ENCODE measurements at regions not wholly inside any gene's neighbourhood (a gene's known extent, or its start where the extent isn't known, plus 50 kb on each side); places are given as distances from the start of the nearest gene placed in this dataset.

GRCh38 chr3:135636596-135636995, 328.9 kb upstream of the PPP2R3A start:
- Histone ChIP-seq H3K36me3 (no peaks in the 10 kb centered on the region), H3K27me3 (replicated peaks in 1 of 7) (no peaks in the 10 kb centered on the region), H3K9me3 (no peaks in the 10 kb centered on the region), H3K4me3 (no peak overlapping the region), H3K4me1 (no peaks in the 10 kb centered on the region), H3K27ac (no peak overlapping the region)
- WGBS, 5 donors: 71 to 86% (median 74%) methylated on average over 1 of the region's 1 CpG
- intact Hi-C loops (cut with DNase I; ENCODE audit: low total_unique reads): no loop called here
- DNase-seq: no peak
- TF ChIP-seq, protein P1, sequence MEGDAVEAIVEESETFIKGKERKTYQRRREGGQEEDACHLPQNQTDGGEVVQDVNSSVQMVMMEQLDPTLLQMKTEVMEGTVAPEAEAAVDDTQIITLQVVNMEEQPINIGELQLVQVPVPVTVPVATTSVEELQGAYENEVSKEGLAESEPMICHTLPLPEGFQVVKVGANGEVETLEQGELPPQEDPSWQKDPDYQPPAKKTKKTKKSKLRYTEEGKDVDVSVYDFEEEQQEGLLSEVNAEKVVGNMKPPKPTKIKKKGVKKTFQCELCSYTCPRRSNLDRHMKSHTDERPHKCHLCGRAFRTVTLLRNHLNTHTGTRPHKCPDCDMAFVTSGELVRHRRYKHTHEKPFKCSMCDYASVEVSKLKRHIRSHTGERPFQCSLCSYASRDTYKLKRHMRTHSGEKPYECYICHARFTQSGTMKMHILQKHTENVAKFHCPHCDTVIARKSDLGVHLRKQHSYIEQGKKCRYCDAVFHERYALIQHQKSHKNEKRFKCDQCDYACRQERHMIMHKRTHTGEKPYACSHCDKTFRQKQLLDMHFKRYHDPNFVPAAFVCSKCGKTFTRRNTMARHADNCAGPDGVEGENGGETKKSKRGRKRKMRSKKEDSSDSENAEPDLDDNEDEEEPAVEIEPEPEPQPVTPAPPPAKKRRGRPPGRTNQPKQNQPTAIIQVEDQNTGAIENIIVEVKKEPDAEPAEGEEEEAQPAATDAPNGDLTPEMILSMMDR (IDR thresholded peaks at IDR 0.05 in 8 of 11, conservative IDR thresholded peaks at IDR 0.05 in 3 of 11): no peak
- no peak for TF ChIP-seq POLR2AphosphoS5 (IDR thresholded peaks at IDR 0.05)

DNA sequence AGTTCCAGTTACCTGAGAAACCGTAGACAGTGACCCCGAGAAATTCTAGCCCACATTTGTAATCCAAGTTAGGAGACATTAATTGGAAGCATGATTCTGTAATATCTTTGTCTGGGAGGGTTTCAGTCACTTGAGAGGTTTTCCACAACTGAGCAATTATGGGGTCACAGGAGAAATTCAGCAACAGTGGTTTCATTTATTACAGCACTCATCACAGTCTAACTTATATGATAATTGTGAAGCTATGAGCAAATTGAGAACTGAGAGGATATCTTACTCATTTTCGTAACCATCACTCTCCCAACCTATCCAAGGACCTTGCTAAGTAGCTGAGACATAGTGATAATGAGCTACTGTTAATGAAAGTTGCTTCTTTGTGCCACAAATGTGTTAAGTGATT, 328.5 kb upstream of the PPP2R3A start:
- H3K4me3 ChIP-seq: no peak overlapping the region
- H3K36me3 ChIP-seq: no peaks in the 10 kb centered on the region
- H3K4me1 ChIP-seq: no peaks in the 10 kb centered on the region
- H3K27me3 ChIP-seq (replicated peaks in 1 of 7): no peaks in the 10 kb centered on the region
- TF ChIP-seq, protein P1 (IDR thresholded peaks at IDR 0.05 in 8 of 11, conservative IDR thresholded peaks at IDR 0.05 in 3 of 11): no peak
- no peak for TF ChIP-seq POLR2AphosphoS5 (IDR thresholded peaks at IDR 0.05)
- TF ChIP-seq POLR2A (IDR thresholded peaks at IDR 0.05): no peak
- WGBS, 5 donors: 74 to 83% (median 78%) methylated on average over 3 of the region's 3 CpGs
- intact Hi-C loops (cut with DNase I; ENCODE audit: low total_unique reads): no loop called here
- no peaks in the 10 kb centered on the region for H3K9me3 ChIP-seq
- no peak overlapping the region for H3K27ac ChIP-seq
- no peak for DNase-seq

GRCh38 chr3:135641761-135642160, 323.8 kb upstream of the PPP2R3A start:
- DNase-seq: no peak
- intact Hi-C loops (cut with DNase I; ENCODE audit: low total_unique reads): no loop called here
- TF ChIP-seq, protein P1 (IDR thresholded peaks at IDR 0.05 in 8 of 11, conservative IDR thresholded peaks at IDR 0.05 in 3 of 11): no peak
- TF ChIP-seq POLR2AphosphoS5 (IDR thresholded peaks at IDR 0.05) (no peak), POLR2A (IDR thresholded peaks at IDR 0.05) (no peak)
- Histone ChIP-seq H3K36me3 (no peaks in the 10 kb centered on the region), H3K4me3 (no peak overlapping the region), H3K27ac (no peak overlapping the region), H3K27me3 (replicated peaks in 1 of 7) (no peaks in the 10 kb centered on the region), H3K9me3 (peaks cover 0 to 6% (median 4%) of the 10 kb centered on the region in 8 donors), H3K4me1 (no peaks in the 10 kb centered on the region)

DNA sequence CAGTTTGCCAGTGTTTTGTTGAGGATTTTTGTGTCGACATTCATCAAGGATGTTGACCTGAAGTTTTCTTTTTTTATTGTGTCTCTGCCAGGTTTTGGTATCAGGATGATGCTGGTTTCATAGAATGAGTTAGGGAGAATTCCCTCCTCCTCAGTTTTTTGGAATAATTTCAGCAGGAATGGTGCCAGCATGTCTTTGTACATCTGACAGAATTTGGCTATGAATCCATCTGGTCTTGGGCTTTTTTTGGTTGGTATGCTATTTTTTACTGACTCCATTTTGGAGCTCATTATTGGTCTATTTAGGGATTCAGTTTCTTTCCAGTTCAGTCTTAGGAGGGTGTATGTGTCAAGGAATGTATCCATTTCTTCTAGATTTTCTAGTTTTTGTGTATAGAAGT, 320.0 kb upstream of the PPP2R3A start:
- TF ChIP-seq POLR2AphosphoS5 (IDR thresholded peaks at IDR 0.05): no peak
- TF ChIP-seq POLR2A (IDR thresholded peaks at IDR 0.05): no peak
- TF ChIP-seq, protein P1 (IDR thresholded peaks at IDR 0.05 in 8 of 11, conservative IDR thresholded peaks at IDR 0.05 in 3 of 11): no peak
- peaks cover 0 to 32% (median 9%) of the 10 kb centered on the region in 8 donors for H3K9me3 ChIP-seq
- no peaks in the 10 kb centered on the region for H3K4me1 ChIP-seq
- 81 to 98% (median 89%) methylated on average over 1 of the region's 1 CpG for WGBS, 5 donors
- intact Hi-C loops (cut with DNase I; ENCODE audit: low total_unique reads): no loop called here
- H3K36me3 ChIP-seq: no peaks in the 10 kb centered on the region
- H3K27ac ChIP-seq: no peak overlapping the region
- no peak overlapping the region for H3K4me3 ChIP-seq
- no peaks in the 10 kb centered on the region for H3K27me3 ChIP-seq (replicated peaks in 1 of 7)
- no peak for DNase-seq

All from spleen (tissue), 11 donors.